Activated CD4-positive, alpha-beta T cell treated with anti-CD3 and anti-CD28 coated beads for 48 hours (primary cell): ENCODE measurements at regions not wholly inside any gene's neighbourhood (a gene's known extent, or its start where the extent isn't known, plus 50 kb on each side); places are given as distances from the start of the nearest gene placed in this dataset.
"Not testable (repeated sequence)": the region's sequence is repeated elsewhere in the genome, so short reads cannot be mapped to it uniquely, and the experiment has no call there.

ENCODE experiments used
- DNase-seq: peaks from one replicate; pipeline ENCODE4 v3.0.0-alpha.2; 2020

DNA sequence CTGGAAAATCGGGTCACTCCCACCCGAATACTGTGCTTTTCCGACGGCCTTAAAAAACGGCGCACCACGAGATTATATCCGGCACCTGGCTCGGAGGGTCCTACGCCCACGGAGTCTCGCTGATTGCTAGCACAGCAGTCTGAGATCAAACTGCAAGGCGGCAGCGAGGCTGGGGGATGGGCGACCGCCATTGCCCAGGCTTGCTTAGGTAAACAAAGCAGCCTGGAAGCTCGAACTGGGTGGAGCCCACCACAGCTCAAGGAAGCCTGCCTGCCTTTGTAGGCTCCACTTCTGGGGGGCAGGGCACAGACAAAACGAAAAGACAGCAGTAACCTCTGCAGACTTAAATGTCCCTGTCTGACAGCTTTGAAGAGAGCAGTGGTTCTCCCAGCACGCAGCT lies 132.5 kb upstream of the TLE4 start:
- not testable (repeated sequence) for DNase-seq

DNA sequence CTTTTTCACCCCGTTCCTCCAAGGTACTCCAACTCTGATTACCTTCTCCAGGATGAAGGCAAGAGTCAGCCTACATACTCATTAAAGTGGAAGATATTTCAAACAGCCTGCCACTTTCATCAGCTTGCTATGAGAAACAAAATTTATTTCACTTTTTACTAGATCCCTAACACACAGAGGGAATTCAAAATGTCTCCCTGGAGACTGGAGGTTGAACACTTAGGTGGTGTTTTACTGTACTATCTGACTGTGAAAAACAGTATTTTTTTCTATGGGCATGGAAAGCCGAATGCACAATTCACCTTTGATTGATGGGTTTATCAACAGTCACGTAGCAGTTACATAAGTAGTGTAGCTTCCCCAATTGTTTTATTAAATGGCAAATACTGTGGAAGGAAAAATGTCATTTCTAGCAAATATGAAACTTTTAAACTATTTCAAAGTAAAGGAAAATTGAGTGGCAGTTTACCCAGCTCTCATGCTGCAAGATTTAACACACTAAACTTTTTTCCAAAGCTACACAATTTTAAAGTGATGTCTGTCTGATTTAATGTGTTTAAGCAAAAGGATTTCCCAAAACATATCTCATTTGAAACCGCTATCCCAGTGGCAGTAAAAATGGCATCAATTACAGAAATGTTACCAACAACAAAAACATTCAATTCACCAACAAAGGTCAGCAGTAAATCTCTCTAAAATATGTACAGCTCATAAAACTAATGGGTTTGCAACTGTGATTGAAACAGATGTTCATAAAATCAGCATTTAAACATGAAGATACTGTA lies 125.0 kb upstream of the TLE4 start:
- no peak for DNase-seq

DNA sequence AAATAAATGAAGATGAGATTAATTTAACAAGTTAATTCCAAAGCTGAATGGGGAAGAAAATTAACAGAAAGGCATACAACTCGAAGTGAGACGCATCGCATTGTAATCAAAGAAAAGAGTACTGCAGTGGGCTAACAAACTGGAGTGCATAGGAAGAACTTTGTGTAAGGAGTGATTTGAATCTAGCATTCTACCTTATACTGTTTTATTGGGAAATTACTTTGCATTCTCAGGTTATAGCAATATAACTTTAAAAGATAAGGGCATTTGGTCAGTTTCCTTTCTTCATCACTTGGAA lies 124.5 kb upstream of the TLE4 start:
- DNase-seq, result no peak

DNA sequence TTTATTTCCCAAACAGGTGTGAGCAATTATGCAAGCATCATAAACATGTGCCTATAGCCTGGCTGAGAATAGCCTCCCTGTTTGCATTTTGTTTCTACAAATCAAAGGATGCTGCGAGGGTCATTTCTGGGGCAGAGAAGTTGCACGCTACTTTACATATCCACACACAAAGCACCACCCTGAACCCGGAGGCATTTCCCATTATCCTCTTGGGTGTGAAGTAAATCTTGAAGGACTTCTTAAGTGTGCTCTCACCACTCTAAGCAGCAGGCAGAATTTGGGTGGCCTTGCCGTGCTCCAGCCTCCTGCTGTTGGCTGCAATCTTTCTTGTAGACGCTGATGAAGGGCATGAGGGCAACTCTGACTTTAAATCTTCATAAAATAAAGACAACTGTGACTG lies 124.0 kb upstream of the TLE4 start:
- DNase-seq, result no peak

DNA sequence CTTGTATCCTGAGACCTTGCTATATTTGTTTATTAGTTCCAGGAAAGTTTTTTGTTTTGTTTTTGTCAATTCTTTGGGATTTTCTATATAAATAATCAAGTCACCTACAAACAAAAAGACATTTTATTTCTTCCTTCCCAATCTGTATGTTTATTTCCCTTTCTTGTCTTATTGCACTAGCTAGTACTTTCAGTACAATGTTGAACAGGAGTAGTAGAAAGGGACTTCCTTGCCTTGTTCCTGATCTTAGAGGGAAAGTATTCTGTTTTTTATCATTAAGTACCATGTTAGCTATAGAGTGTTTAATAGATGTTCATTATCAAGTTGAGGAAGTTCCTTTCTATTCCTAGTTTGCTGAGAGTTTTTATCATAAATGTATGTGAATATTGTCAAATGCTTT lies 119.5 kb upstream of the TLE4 start:
- no peak for DNase-seq

DNA sequence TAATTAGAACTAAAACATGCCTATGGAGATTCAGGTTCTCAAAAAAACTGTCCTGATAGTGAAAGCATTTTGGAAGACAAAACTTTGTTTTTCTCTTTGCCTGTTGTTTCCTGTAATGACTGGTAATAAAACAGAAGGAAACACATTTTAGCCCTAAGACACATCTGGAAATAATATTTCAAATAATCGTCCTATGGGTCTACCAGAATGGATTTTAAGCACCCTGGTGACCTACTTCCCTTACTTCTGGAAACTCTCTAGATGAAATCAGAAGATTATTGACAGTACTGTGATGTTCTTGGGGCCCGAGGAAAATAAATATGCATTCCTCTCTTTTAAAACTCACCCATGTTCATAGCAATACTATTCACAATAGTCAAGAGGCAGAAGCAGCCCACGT lies 110.1 kb upstream of the TLE4 start:
- DNase-seq, result no peak

DNA sequence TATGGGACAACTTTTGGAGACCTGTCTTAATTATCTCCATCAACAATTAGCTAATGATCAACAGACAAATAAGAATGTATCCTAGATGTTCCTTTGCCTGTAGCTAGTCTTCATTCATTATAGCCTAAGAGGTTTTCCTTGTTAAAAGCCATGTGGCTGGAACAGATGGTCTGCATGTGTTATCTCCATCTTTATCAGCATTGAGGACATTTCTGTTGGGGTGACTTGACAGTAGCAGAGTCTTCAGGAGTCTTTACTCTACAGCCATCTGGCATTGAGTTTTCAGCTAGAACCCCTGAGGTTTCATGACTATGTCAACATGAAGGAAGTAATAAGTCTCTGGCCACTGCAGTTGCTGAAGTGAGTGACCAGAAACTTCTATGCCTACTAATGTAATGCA lies 106.6 kb upstream of the TLE4 start:
- no peak for DNase-seq

DNA sequence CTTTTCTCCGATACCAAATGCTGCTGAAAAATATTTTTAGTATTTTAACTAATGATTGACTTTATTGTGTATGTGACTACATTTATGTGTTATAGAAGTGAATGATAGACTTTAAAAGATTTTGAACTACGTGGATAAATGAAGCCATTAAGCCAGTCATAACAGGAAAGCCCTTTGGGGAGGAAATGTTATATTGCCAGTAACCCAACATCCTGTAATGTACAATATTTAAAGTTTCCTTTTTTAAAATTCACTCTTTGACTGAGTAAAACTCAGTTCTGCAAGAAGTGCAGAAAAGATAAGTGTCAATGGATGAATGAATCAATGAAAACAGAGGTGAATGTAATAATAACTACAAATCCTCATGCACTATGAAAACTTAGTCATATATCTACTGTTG lies 102.6 kb upstream of the TLE4 start:
- no peak for DNase-seq

DNA sequence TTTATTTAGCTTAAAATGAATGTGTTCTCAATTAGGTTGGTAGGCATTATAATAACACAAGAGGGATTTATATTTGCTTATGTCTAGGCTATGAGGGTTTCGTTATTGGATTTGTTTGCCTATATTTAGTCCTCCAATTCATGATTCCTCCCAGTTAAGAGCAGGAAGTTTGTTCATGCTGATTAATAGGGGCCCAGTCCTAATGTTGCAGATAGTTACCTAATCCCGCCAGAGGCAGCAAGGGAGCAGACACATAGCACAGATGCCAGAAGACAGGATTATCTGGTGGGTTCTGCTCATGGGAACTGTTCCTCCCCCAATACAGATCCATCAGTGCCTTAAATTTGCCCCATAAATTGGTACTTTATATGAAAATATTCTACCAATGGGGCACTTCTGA lies 100.8 kb upstream of the TLE4 start:
- DNase-seq, result no peak

DNA sequence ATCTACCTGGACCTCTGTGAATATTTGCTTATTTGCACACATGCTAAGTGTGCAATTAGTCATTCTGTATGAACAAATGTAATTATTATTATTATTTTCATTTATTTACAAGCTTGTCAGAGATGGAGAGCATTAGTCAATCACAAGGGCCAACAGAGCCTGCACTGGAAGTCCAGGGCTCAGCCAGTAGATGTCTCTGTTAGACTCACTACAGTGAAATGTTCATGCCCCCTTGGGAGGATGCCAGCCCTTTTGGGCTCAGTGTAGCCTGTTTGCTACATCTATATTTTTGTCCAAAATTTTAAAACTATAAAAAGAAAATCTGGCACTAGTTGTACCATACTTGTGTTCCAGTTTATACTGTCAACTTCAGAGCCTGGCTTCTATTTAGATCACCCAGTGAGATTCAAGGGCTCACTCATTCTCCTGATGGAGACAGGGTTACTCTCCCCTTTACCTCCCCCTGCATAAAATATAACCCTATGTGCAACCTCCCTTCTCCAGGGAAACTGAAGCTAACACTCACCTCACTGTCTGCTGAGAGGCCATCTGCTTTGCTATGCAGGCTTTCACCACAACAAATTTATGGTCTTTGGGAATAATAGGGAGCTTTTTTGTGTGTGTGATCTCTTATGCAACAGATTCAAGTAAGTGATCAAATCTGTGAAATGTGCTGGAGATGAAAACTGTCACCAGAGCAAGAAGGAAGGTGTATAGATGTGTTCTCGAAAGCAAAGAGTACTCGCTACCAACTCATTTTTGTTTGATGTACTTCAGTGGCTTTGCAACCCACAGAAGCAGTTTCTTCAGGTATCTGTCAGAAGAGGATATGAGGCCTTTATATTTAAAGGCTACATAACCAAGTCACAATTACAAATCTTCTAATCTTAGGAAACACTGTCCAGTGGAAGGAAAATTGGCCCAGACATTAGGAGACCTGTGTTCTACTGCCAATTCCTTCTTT lies 99.9 kb upstream of the TLE4 start:
- peak; percentile 11 for DNase-seq

DNA sequence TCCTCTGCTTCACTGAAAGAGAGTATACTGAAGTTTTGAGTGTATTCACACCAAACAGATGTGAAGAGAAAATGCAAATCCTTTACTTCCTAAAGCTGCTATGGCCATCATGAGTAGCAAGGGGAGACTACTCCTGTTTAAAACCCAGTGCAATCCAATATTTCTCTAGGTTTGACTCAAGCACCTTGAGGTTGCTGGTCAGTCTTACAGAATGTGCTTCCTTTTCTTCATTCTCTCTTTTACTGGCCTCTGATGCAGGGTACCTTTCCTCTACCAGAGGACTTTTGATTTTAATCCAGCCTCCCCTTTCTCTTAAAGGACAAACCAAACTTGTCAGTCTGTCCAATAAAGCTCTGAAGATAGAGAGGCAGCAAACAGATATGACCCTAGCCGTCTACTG lies 98.1 kb upstream of the TLE4 start:
- no peak for DNase-seq

DNA sequence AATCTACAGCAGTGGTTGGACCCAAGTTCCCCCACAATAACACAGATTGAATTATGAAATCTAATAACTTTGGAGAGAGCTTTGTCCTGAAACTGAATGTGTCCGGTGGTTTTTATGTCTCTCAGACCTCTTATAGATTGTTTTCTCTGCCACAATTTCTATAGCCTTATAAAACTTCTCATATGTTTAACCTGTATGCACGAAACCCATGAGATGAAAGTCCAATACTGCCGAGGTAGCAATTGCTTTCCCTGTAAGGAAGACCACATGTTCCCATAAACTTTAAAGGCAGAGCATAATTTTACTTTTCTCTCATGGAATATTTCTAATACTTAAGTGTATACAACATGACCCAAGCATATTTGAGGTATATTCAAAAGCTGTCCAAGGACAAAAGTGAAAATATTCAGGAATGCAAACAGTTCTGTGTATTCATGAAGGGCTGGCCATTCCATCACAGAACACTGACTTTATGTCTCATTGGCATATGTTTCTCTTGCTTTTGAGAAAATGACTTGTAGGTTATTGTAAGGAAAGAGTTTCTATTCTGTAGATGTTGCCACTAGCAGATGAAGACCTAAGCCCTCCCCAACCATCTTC lies 94.4 kb upstream of the TLE4 start:
- no peak for DNase-seq

DNA sequence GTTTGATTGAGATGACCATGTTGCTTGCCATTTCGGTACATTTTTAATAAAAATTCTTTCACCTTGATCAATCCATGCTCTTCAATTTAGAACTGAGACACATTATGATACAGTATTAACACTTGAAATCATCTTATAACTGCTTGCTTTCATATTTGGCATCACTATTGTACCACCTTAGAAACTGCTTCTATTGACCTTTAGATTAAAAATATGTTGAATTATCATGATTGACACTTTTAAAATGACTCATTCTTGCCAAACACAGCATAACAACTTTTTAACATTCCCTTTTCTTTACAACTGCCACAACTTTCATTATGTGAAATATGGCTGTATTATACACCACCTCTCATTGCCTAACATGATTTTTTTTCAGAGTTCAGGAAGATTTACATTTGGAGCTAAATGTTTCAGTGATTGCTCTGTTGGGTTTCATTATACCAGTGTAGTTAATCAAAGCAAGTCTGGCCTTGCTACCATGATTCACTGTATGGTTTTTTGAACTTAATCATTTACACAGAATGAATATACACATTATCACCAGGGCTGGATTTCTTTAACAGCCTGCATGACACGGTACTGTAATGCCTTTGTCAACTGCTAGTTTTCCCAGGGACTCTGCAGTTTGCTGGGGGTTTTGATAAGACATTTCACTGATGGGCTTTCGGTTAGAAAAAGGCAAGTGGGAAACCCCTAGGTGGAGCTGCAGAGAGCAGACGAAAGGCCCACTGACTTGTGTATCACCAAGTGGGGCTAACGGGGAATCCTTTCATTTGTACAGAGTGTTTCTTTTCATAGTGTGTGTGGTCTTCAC lies 93.6 kb upstream of the TLE4 start:
- peak; percentile 15 for DNase-seq

DNA sequence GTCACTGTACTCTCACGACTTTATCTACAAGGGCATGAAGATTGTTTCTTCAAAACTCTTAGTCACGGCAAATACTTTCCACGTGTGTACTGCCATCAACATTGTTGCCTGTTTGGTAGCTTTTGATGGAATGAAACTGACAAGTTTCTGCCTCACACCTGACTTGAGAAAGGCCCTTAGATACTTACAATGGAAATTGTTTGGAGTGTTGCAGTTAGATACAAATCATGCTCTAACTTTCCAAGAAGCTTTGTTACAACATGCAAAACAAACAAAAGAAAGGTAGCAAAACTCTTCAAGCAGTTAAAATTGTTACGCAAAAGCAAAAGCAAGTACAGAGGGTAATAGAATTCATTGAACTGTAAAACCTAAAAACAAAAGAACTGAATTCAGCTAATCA lies 91.1 kb upstream of the TLE4 start:
- DNase-seq, result no peak

DNA sequence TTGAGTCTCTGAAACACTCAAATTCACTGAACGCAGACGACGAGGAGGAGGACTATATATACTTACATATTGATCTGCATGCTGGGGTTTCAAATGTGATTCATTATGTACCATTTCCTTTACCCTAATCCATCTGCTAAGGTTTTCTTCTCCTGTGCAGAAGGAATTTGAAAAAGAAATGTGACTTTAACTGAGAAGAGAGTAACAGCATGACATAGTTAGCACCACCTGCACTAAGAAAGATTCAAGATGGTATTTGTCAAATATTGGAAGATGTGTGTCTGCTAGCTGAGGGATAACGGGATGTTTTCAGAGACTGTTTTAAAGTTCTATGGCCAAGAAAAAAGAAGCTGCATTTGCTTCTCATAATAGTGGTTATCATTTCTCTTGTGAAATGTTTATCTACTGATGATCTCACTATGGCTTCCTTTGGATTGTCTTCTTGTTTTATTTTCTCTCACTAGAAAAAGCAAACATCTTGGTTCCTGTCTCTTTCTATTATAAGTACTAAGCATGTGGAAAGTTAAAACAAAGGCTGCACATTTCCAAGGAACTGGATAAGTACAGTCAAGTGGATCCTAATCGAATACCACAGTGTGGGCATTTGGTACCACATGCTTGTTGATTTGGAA lies 89.8 kb upstream of the TLE4 start:
- no peak for DNase-seq

DNA sequence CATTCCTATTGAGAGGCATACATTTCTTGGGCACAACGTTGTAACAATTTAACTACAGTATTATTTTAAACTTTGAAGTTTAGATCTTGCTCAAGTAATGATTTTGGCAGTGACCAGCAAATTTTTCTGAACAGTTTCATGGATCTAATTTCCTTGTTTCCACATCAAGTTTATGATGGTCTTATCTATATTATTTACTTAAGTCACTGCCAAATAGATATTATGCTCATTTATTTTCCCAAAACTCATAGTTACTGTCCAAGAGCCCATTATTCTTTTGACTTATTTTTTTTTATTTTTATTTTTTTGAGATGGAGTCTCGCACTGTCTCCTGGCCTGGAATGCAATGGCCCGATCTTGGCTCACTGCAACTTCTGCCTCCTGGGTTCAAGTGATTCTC lies 86.5 kb upstream of the TLE4 start:
- no peak for DNase-seq

DNA sequence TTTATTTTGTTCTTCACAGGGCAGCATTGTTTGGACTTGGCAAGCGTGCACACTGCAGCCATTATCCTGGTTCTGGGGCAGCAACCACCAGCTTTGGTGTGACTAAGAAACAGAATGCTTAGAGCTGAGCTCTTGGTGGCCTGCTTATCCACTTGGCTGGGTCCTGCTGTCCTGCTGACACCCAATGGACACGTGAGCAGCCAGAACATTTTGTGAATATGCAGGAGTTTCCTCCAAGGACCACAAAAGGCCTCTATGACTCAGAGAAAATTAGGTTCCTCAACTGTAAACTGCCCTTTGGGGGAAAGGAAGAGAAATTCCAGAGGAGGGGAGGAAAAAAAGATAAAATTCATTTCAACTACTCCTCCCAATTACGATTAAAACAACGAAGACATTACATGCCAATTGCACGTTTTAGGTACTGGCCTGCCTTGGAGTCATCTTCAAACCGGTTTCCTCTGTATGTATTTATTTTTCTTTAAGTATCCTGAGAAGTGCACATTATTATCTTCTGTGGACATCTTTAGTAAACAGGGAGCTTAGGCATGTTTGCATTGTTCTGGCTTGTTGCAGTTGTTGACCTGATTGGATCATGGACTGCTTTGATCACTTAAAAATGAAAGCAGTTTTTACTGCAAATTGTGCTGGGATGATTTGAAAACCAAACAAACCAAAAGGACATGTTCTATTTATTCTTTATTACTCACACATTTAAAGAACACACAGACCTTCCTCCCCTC lies 82.3 kb upstream of the TLE4 start:
- no peak for DNase-seq

DNA sequence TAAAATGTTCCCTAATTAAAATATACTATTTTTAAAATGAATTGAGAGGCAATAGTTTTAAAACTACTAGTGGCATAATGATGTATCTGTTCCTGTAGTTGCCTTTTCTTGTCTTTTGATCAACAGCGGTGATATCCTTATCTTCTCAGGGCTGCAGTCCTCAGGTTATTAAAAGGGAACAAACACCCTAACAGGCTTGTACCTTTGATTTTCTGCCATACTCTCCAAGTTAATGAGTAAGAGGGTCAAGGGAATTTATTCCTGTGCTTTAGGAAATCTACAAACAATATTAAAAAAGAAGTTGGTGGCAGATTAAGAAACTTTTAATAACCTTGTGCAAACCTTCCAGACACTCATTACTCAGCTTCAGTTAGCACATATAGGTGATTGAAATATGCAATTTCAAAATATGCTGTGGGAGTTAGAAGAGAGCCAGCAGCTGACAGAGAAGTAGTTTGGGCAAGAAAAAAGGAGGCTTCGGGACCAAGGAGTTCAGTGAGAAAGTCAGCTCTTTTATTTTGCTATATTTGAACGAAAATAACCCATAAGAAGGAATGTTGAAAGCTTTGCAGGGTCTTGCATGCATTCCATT lies 81.0 kb upstream of the TLE4 start:
- DNase-seq, result no peak

DNA sequence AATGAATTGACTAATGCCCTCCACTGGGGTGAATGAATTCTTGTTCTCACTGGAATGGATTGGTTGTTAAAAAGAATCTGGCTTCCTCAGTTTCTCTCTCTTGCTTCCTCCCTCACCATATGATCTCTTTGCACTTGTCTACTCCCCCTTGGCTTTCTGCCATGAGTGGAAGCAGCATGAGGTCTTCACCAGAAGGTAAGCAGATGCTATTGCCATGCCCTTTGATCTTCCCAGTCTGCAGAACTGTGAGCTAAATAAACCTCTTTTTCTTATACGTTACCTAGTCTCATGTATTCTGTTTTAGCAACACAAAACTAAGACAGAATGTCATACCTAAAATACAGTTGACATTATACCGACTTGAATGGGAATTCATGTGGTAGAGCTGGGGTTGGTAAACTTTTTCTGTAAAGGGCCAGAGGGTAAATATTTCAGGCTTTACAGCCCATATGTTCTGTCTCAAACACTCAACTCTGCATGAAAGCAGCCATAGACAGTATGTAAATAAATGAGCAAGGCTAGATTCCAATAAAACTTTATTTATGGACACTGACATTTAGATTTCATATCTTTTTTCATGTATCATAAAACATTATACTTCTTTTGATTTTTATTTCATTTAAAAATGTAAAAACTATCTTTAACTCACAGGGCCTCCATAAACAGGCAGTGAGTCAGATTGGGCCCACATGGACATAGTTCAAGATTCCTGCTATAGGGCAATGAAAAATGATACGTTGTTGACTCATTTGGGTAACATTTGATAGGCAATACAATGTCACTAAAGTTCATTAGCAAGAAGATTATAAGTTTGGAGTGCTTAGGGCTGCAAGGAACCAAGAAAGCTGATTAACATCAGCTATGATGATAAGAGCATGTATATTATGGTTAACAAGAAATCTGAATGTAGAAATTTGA lies 79.4 kb upstream of the TLE4 start:
- DNase-seq, result no peak

DNA sequence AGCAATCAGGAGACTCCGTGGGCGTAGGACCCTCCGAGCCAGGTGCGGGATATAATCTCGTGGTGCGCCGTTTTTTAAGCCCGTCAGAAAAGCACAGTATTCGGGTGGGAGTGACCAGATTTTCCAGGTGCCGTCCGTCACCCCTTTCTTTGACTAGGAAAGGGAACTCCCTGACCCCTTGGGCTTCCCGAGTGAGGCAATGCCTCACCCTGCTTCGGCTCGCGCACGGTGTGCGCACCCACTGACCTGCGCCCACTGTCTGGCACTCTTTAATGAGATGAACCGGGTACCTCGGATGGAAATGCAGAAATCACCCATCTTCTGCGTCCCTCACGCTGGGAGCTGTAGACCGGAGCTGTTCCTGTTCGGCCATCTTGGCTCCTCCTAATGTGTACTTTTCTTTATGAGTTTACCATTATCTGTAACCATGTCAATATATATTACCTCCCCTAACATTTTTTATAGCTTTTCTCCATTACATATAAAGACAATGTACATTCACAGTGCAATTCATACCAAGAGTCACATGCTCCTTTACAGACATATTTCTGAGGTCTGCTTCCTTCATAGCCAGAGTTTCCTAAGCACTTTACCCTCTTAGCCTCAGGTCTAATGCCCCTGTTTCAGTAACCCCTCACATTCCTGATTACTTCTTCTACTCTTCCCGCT lies 71.4 kb upstream of the TLE4 start:
- DNase-seq, result not testable (repeated sequence)
